Colonic mucosa (tissue), 4 donors: ENCODE measurements at regions not wholly inside any gene's neighbourhood (a gene's known extent, or its start where the extent isn't known, plus 50 kb on each side); places are given as distances from the start of the nearest gene placed in this dataset.

Experiments used
- DNase-seq: peaks from one replicate; pipeline ENCODE4 v3.0.0-alpha.2; 2020
- H3K27ac ChIP-seq: fragments of 200-600 bp; one replicate; pipeline ENCODE4 v1.8.0; 2021
- H3K27me3 ChIP-seq: fragments of 200-600 bp; one replicate; pipeline ENCODE4 v1.8.0; 2021
- H3K36me3 ChIP-seq: fragments of 200-600 bp; one replicate; pipeline ENCODE4 v1.8.0; 2021
- H3K4me1 ChIP-seq: fragments of 200-600 bp; one replicate; pipeline ENCODE4 v1.8.0; 2021; ENCODE audit warnings: mild to moderate bottlenecking
- H3K4me3 ChIP-seq: fragments of 200-600 bp; one replicate; pipeline ENCODE4 v1.8.0; 2021
- H3K9ac ChIP-seq, 2 donors: one replicate each; pipeline ENCODE4 v1.7.0; 2013; ENCODE audit warnings: control low read depth in 2 of 2, low read depth in 2 of 2, low read length in 2 of 2
- H3K9me3 ChIP-seq: fragments of 200-600 bp; one replicate; pipeline ENCODE4 v1.8.0; 2021
- CTCF ChIP-seq: fragments of 200-600 bp; IDR thresholded peaks from one replicate; pipeline ENCODE4 v1.8.0; 2022; ENCODE audit warnings: antibody characterized with exemption, mild to moderate bottlenecking
- intact Hi-C: fragments of 100-400 bp; cut with DNase I; formaldehyde crosslinking; loops from one replicate; pipeline ENCODE4 v1.14.1; 2022
- donor health status: healthy.
- donor health status: DM: no; HTN: no; CAD: no.
- donor health status: DM: no; HTN: no; CAD: no.

- TF ChIP-seq CTCF, result no peak
- H3K4me3 ChIP-seq, result no peak overlapping the region
- intact Hi-C loops, result no loop called here
- H3K9me3 ChIP-seq, result no peaks in the 10 kb centered on the region
- DNase-seq, result no peak
- H3K9ac ChIP-seq, result no peak overlapping the region
- no peak overlapping the region for H3K27ac ChIP-seq
- H3K36me3 ChIP-seq, result no peaks in the 10 kb centered on the region
- H3K4me1 ChIP-seq, result no peaks in the 10 kb centered on the region
- no peaks in the 10 kb centered on the region for H3K27me3 ChIP-seq
These were observed 717.4 kb upstream of the CITED2 start for GRCh38 chr6:140091895-140092294.

GRCh38 chr6:140090871-140091270 lies 716.4 kb upstream of the CITED2 start:
- no peak for DNase-seq
- Histone ChIP-seq H3K4me1 (no peaks in the 10 kb centered on the region), H3K9me3 (no peaks in the 10 kb centered on the region), H3K36me3 (no peaks in the 10 kb centered on the region), H3K4me3 (no peak overlapping the region), H3K27me3 (no peaks in the 10 kb centered on the region), H3K27ac (no peak overlapping the region), H3K9ac (no peak overlapping the region)
- intact Hi-C loops, result no loop called here
- TF ChIP-seq CTCF, result no peak

- intact Hi-C loops, result no loop called here
- Histone ChIP-seq H3K9me3 (no peaks in the 10 kb centered on the region), H3K27ac (no peak overlapping the region), H3K9ac (no peak overlapping the region), H3K4me1 (no peaks in the 10 kb centered on the region), H3K27me3 (no peaks in the 10 kb centered on the region), H3K4me3 (no peak overlapping the region), H3K36me3 (no peaks in the 10 kb centered on the region)
- no peak for DNase-seq
- no peak for TF ChIP-seq CTCF
These were observed 708.9 kb upstream of the CITED2 start for GRCh38 chr6:140083375-140083774.

GRCh38 chr6:140082867-140083297 lies 708.4 kb upstream of the CITED2 start:
- intact Hi-C loops, result no loop called here
- no peaks in the 10 kb centered on the region for H3K27me3 ChIP-seq
- H3K36me3 ChIP-seq, result no peaks in the 10 kb centered on the region
- H3K9me3 ChIP-seq, result no peaks in the 10 kb centered on the region
- H3K4me3 ChIP-seq, result no peak overlapping the region
- no peaks in the 10 kb centered on the region for H3K4me1 ChIP-seq
- no peak for TF ChIP-seq CTCF
- H3K9ac ChIP-seq, result no peak overlapping the region
- H3K27ac ChIP-seq, result no peak overlapping the region
- DNase-seq, result no peak

GRCh38 chr6:140079328-140079727 lies 704.9 kb upstream of the CITED2 start:
- TF ChIP-seq CTCF, result no peak

GRCh38 chr6:140078561-140079125 lies 704.2 kb upstream of the CITED2 start:
- Histone ChIP-seq H3K36me3 (no peaks in the 10 kb centered on the region), H3K9me3 (no peaks in the 10 kb centered on the region), H3K9ac (no peak overlapping the region), H3K4me1 (no peaks in the 10 kb centered on the region), H3K27ac (no peak overlapping the region), H3K4me3 (no peak overlapping the region), H3K27me3 (no peaks in the 10 kb centered on the region)
- no peak for TF ChIP-seq CTCF
- DNase-seq, result no peak
- intact Hi-C loops, result no loop called here

More at GRCh38 chr6:140079328-140079727, 704.9 kb upstream of the CITED2 start:
- H3K4me3 ChIP-seq, result no peak overlapping the region
- no peaks in the 10 kb centered on the region for H3K9me3 ChIP-seq
- no peak overlapping the region for H3K27ac ChIP-seq
- H3K27me3 ChIP-seq, result no peaks in the 10 kb centered on the region
- H3K4me1 ChIP-seq, result no peaks in the 10 kb centered on the region
- no peak for DNase-seq
- intact Hi-C loops, result no loop called here
- no peak overlapping the region for H3K9ac ChIP-seq
- no peaks in the 10 kb centered on the region for H3K36me3 ChIP-seq
